ENCODE measurements at regions not wholly inside any gene's neighbourhood (a gene's known extent, or its start where the extent isn't known, plus 50 kb on each side); places are given as distances from the start of the nearest gene placed in this dataset.

- no peak for DNase-seq (ENCODE audit: low spot score)
These were observed 166.8 kb upstream of the PLEKHG7 start for GRCh38 chr12:92535961-92536360.

DNA sequence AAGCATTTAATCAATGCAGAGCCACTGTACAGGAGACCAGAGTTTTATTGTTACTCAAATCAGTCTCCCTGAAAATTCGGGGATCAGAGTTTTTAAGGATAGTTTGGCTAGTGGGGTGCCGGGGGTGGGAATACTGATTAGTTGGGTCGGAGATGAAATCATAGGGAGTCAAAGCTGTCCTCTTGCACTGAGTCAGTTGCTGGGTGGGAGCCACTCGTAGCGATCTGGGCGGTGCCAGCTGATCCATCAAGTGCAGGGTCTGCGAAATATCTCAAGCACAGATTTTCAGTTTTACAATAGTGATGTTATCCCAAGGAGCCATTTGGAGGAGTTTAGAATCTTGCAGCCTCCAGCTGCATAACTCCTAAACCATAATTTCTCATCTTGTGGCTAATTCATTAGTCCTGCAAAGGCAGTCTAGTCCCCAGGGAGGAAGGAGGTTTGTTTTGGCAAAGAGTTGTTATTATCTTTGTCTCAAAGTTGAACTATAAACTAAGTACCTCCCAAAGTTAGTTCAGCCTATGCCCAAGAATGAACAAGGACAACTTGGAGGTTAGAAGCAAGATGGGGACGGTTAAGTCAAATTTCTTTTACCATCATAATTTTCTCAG is 169.4 kb upstream of the PLEKHG7 start:
- DNase-seq (ENCODE audit: low spot score) = no peak

- no peak for DNase-seq (ENCODE audit: low spot score)
These were observed 172.1 kb upstream of the PLEKHG7 start for GRCh38 chr12:92530706-92531105.

GRCh38 chr12:92529944-92530343 is 172.8 kb upstream of the PLEKHG7 start:
- no peak for DNase-seq (ENCODE audit: low spot score)

GRCh38 chr12:92528586-92528985 is 174.2 kb upstream of the PLEKHG7 start:
- DNase-seq (ENCODE audit: low spot score) = no peak

DNA sequence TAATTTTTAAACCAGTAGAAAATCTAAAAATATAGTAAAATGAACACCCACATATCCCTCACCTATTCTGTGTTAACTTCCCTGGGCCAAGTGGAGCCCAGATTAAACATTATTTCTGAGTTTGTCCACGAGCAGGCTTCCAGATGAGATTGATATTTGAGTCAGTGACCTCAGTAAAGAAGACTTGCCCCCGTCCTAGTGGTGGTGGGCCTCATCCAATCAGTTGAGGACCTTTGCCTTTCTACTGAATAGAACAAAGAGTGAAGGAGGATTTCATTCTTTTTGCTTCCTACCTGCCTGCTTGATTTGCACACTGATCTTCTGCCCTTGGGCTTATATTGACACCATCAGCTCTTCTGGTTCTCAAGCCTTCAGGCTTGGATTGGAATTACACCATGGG is 174.7 kb upstream of the PLEKHG7 start:
- no peak for DNase-seq (ENCODE audit: low spot score)

GRCh38 chr12:92524489-92524888 is 178.3 kb upstream of the PLEKHG7 start:
- no peak for DNase-seq (ENCODE audit: low spot score)

DNA sequence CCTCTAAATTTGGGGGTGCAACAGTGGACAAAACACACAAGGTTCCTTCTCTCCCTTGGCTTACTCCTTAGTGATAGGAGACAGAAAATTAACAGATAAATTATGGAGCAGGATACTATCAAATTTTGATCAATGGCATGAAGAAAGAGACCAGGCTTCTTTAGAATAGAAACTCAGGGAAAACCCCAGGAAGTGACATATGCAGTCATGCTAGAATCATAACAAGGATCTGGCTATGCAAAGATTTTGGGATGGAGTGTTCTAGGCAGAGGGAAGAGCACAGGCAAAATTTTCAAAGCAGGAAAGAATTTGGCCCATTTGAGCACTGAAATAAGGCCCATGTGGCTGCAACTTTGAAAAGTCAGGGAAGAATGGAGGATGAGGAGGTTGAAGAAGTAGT is 182.3 kb upstream of the PLEKHG7 start:
- no peak for DNase-seq (ENCODE audit: low spot score)

DNA sequence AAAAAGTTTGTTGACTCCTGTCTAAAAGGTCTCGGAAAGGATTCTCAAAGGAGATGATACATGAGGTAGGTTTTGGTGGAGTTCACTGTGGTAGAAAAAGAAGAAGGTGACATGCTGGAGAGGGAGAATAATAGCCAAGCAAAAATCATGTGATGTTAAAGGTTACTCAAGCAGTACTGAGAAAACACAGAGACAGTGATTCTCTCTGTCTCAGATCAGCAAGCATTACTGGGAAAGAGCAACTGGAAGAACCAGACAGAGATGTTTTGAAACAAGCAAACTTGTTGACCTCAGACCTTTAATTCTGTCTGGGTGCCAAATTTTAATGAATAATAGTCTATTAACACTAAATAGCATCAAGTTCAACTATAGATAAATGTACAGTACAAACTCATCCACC is 183.5 kb upstream of the PLEKHG7 start:
- no peak for DNase-seq (ENCODE audit: low spot score)

- no peak for DNase-seq (ENCODE audit: low spot score)
These were observed 184.7 kb upstream of the PLEKHG7 start for GRCh38 chr12:92518071-92518470.

DNA sequence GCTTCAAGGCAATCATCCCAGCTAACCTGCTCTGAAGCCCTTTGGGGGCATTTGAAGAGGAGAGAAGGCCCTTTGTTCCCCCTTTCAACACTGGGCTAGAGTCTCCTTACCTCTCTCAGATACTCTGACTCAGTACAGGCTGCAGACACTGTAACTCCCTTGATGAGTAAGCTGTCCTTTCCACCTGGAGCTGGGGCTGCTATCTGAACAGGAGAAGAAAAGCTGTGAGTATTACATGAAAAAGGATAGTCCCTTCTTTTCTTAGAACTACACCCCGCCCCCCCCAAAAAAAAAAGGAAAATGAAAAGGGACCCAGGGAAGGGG is 186.6 kb upstream of the PLEKHG7 start:
- DNase-seq (ENCODE audit: low spot score) = no peak

DNA sequence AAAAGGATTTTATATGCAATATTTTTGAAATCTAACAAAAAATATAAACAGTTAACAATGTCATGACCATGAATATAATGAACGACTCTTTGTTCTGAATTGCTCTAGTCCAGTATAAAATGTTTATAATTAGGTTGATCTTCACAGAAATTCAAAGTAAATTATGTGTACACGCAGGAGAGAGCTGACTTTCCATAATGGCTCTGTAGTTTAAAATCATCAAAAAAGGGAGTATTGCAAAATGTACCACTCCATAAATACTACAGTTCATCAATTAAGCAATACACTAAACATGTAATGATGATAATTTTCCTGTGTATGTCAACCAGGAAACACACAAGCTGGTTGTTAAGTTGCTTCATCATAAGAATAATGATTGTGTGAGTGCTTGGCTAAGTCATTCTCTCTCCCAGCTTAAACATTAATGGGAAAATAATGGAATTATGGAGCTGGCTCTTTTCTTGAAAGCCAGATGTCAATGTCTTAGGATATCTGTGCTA is 189.5 kb upstream of the PLEKHG7 start:
- DNase-seq (ENCODE audit: low spot score) = no peak

- DNase-seq (ENCODE audit: low spot score) = peak; percentile 17
These were observed 191.0 kb upstream of the PLEKHG7 start for GRCh38 chr12:92511786-92512185.

GRCh38 chr12:92509156-92509738 is 193.5 kb upstream of the PLEKHG7 start:
- no peak for DNase-seq (ENCODE audit: low spot score)

DNA sequence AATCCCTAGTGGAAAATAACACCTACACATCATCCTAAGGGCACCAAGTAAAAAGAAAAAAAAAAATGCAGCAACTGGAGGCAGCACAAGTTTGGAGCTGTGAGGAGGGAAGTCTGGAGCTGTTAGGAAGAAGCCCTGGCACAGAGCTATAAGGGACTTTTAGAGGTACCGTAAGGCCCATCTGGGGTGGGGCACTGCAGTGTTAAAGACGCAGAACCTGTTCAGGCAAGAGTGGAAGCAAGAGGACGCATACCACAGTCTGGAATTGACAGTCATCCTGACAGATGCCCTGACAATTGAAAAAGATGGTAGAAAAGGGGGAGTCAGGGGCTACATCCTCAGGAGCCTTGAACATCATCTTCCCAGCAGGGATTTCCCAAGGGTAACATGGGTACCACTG is 195.9 kb upstream of the PLEKHG7 start:
- DNase-seq (ENCODE audit: low spot score) = no peak

- no peak for DNase-seq (ENCODE audit: low spot score)
These were observed 196.3 kb upstream of the PLEKHG7 start for GRCh38 chr12:92506460-92506859.

DNA sequence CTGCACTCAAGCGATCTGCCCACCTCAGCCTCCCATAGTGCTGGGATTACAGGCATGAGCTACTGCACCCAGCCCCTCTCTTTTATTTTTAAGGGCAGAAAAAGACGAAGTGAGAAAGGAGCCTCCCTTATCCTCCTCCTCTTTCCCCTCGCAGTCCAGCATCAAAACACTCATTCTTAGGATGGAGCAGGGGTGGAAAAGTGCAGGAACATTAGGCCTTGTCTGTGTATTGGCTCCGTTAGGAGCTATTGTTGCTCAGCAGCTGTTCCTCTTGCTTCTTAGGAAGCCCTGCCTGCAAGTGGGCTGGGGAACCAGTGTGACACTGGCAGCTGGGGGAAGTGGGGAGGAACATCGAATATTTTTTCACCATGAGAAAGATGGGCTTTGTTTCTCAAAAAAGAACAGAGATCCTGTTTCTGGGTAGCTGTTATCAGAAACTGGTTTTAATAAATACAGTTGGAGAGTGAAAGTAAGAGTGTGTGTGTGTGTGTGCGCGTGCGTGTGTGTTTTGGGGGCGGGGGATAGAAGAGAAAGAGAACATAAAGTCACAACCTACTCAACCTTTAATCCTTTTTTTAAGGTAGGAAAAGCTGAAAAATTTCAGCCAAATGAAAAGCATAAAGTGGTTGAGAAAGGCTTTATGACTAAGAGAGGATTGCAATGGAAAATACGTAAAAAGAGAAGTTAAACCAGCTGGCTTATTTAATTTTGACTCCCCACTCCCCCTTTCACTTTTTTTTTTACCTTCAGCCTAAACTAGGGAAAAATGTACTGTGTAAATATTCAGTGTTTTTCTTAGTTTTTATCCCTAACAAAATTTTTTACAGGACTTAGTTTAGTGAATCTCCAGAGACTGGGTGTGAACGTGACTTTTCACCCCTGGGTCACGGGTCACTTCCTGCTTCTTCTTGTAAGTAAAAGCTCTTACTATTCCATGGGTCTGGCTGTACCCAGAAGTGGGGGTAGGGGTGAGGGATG is 197.2 kb upstream of the PLEKHG7 start:
- peak; percentile 62 for DNase-seq (ENCODE audit: low spot score)

DNA sequence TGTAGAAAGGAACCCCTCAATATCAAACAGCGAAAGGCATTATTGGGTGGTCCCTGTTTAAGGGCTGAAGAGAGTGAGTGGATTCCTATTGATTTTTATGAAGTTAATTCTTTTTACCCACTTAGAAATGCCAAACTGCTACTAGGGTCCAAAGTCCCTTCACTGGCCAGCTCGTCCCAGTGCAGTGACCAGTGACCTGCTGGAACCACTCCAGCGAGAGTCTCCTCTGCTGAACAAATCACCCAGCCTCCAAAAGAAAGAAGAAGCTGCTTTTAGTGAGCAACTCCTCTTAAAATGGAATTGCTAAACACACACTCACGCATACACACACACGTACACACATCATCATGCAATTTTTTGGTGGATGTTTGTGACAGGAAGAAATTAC is 198.2 kb upstream of the PLEKHG7 start:
- peak; percentile 21 for DNase-seq (ENCODE audit: low spot score)

- DNase-seq (ENCODE audit: low spot score) = peak; percentile 28
These were observed 198.7 kb upstream of the PLEKHG7 start for GRCh38 chr12:92503971-92504593.

DNA sequence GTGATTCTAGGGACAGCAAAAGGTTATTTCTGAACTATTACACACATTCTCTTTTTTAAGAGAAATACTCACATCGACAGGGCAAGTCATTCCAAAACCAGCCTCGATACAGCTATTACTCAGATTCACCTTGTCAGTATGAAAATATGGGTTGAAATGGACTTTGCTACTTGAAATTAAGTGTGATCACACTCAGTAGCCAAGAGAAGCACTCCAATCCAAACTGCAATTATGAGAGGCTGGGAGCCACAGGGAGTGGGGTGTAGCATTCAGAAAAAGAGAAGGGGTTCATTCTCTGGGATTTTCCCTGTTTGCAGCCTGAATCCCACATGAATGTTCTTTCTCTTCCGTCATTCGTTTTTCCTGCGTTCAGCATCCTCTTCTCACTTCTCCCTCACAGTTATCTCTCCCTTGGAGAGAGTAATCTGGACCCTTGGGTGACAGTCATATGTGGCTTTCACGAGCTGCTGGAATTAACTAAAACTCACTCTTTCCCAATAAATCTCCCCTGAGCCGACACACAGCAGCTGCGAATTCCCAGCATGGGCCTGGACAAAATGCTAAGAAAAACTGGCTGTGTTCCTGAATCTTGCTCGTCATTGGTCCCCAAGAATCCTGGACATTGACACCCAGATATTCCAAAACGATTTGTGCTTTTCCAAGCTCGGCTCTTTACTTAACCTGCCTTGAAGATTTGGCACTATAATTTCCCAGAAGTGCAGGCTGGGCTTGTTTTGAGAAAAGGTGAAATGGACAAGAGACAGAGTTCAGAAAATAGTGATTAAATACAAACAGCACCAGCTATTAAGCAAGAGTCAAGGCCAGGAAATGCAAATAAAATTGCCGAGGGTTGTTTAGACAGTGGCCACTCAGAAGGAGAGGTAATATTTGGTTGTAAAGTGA is 199.5 kb upstream of the PLEKHG7 start:
- peak; percentile 20 for DNase-seq (ENCODE audit: low spot score)

- DNase-seq (ENCODE audit: low spot score) = peak; percentile 31
These were observed 200.3 kb upstream of the PLEKHG7 start for GRCh38 chr12:92502417-92503028.

Data from globus pallidus (tissue), 1 donor.